Inferior parietal cortex (tissue), 1 donor: ENCODE measurements at regions not wholly inside any gene's neighbourhood (a gene's known extent, or its start where the extent isn't known, plus 50 kb on each side); places are given as distances from the start of the nearest gene placed in this dataset.
"Not testable (repeated sequence)": the region's sequence is repeated elsewhere in the genome, so short reads cannot be mapped to it uniquely, and the experiment has no call there.

ENCODE experiments used
- DNase-seq: peaks from one replicate; pipeline ENCODE4 v3.0.0-alpha.2; 2016; ENCODE audit errors: extremely low spot score

DNA sequence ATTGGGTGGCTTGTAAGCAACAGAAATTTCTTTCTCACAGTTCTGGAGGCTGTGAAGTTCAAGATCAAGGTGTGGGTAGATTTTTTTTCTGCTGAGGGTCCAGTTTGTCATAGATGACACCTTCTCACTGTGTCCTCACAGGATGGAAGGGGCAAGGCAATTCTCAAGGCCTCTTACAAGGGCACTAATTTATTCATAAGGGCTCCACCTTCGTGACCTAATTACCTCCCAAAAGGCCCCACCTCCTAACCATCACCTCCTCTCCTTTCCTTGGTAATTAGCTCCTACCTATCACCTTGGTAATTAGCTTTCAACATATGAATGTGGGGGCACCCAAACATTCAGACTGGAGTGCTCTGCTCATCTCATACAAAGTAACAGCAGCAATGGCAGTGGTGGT is 92.3 kb upstream of the CD44 start:
- DNase-seq = no peak

DNA sequence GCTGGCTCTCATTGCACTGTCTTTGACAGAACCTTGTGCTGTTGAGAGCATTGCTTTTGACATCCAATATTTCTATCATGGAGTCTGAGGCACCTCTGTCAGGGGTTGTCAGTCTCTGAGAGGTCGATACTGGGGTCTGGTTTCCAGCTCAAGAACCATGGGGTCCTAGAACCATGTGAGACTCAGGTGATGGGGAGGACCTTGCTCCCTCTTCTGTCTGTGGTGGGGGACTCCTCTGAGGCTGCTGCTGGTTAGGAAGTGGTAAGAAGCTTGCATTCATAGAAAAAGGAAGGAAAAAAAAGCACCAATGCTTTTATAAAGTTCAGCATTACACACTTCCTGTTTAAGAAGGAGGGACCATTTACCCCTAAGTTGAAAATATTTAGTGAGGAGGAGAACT is 91.8 kb upstream of the CD44 start:
- DNase-seq = no peak

DNA sequence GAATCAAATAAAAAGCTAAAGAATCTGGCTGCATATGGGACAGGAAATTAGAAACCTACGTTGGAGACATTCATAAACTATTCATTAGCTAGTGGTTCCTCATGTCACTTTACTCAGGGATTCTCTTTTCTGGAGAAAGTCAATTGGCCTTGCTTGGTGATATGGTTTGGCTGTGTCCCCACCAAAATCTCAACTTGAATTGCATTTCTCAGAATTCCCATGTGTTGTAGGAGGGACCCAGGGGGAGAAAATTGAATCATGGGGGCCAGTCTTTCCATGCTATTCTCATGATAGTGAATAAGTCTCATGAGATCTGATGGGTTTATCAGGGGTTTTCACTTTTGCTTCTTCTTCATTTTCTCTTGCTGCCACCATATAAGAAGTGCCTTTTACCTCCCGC is 91.2 kb upstream of the CD44 start:
- DNase-seq = no peak

DNA sequence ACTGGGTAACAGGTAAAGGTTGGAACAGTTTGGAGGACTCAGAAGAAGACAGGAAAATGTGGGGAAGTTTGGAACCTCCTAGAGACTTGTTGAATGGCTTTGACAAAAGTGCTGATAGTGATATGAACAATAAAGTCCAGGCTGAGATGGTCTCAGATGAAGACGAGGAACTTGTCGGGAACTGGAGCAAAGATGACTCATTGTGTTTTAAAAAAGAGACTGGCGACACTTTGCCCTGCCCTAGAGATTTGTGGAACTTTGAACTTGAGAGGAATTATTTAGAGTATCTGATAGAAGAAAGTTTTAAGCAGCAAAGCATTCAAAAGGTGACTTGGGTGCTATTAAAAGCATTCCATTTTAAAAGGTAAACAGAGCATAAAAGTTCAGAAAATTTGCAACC is 90.6 kb upstream of the CD44 start:
- not testable (repeated sequence) for DNase-seq

DNA sequence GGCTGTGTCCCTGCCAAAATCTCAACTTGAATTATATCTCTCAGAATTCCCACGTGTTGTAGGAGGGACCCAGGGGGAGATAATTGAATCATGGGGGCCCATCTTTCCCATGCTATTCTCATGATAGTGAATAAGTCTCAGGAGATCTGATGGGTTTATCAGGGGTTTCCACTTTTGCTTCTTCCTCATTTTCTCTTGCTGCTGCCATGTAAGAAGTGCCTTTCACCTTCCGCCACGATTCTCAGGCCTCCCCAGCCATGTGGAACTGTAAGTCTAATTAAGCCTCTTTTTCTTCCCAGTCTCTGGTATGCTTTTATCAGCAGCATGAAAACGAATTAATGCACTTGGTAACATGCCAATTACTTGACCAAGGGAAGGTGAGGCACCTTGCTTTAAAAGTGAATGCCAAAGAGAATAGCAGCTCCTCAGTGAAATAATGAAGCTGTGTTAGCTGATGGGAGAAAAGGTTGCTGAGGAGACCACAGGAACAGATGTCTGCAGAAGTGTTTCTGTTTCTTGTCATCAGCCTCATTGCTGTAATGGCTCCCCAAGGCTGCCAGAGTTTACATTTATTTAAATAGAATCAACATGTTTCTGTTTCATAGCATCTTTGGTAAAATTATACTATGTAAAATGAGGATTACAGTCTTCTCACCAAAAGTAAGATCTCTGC is 89.0 kb upstream of the CD44 start:
- no peak for DNase-seq

DNA sequence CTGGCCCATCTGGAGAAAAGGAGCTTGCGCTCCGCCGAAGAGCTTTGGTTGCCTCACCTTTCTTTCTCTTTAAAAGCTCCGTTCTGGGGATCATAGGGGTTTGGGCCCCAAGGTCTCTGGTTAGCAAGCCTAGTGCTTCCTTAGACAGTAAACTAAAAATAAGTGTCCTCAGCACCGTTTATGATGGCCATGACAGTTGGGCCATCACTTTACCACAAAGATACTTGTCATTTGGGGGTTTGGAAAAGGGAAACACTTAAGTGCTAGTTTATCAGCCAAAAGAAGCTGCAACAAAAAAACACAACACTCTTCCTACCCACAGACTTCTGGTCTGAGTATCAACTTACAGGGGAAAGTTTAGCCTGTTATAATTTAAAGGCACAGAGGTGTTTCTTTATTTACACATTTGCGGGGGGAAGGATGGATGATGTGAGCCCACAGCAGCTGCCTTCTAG is 88.4 kb upstream of the CD44 start:
- no peak for DNase-seq

DNA sequence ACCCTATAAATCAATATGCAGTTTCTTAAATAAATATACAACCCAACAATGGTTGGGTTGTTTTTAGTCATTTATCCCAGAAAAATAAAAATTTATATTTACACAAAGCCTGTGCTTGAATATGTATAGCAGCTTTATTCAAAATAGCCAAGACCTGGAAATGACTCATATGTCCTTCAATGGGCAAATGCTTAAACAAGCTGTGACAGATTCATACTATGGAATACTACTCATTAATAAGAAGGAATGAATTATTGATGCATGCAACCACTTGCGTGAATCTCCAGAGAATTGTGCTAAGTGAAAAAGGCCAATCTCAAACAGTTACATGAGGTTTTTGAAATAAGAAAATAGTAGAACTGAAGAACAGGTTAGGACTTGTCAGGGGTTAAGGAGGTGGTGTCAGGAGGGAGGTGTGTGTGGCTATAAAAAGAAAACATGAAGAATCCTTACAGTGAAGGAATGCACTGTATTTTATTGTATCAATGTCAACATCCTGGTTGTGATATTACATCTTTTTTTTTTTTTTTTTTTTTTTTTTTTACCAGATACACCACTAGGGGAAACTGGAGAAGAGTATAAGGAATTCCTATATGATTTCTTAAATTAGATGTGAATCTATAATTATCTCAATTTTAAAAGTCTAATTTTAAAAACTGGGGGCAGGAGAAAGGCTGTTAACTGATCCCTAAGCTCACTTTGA is 82.4 kb upstream of the CD44 start:
- DNase-seq = no peak

DNA sequence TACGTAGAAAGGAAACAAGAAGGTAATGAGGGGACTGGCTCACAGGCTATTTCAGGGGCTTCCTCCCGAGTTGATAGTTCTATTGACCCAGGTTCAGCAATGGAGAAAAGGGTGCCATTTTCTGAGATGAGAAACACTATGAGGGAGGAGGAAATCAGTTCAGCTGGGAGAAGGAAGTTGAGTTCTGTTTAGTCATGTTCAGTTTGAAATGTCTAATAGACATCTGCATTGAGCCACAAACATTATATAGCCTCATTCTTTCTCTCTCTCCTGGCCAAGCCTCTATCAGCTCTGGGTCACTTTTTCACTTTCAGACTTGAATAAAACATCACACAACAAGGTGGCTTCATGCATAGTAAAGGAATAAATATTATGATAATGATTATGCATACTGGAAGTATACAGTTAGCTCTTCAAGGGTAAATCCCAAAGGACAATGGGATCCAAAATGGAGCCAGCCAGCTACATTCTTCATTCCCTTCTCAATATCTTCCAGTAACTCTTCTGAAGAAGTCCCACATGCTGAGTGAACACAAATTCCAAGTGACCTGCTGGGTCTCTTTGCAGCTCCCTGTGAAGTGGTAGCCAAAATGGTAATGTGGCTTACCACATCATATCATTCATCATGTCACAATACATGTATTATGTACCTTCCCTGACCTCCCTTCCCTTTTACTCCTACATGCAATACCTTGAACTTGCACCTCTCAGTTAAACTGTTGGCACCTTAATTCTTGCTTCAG is 80.9 kb upstream of the CD44 start:
- no peak for DNase-seq

DNA sequence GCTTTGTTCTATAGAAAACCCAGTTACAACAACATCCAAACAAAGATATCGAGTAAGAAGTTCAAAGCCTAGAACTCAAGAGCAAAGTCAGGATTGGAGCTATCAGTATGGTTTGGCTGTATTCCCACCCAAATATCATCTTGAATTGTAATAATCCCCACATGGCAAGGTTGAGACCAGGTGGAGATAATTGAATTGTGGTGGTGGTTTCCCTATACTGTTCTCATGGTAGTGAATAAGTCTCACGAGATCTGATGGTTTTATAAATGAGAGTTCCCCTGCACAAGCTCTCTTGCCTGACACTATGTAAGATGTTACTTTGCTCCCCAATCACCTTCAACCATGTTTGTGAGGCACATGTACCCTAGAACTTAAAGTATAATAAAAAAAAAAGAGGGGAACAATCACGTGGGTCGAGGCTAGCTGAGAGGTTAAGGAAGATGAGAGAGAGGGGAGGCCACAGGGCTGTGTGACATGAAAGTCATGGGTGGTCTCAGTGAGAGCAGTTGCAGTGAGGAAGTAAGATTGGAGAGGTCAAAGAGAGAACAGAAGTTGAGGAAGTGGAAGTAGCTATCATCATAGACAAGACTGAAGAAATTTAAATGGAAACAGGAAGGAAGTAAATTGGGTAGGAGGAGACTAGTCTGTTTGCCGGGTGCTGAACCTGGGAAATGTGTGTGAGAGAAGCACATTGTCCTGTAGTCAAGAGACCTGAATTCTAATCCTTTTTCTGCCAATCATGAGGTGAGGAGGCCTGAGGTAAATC is 80.1 kb upstream of the CD44 start:
- no peak for DNase-seq

DNA sequence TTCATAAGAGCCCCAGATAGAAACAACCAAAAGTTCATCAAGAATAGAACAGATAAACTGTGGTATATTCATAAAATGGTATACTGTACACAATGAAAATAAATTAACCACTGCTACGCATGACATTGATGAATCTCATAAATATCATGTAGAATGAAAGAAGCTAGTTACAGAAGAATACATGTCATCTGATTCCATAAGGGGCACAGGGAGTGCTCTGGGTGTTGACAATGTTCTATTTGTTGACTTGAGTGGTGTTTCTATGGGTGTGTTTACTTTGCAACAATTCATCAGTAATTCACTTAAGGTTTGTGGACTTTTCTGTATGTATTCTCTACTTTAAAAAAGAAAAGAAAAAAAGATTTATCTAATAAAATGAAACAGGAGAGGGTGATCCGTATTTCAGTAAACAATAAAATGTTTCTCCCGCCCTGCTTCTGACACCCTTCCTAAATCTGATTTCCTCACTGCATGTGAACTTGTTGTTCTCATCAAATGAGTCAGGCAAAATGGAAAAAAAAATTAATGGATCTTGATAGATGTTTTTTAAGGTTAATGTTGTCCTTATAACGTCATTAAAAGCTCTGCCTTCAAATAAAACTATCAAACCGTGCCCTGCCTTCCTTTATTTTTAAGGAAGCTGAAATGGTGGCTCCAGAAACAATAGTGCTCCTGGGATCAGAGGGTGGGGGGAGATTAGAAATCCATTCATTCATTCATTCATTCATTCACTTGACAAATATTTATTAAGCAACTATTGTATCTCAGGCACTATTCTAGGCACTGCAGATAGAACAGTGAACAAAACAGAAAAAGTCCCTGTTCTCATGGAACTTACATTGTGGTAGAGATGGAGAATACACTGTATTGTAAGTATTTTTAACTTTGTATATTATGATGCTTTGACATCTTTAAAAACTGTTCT is 77.2 kb upstream of the CD44 start:
- no peak for DNase-seq

DNA sequence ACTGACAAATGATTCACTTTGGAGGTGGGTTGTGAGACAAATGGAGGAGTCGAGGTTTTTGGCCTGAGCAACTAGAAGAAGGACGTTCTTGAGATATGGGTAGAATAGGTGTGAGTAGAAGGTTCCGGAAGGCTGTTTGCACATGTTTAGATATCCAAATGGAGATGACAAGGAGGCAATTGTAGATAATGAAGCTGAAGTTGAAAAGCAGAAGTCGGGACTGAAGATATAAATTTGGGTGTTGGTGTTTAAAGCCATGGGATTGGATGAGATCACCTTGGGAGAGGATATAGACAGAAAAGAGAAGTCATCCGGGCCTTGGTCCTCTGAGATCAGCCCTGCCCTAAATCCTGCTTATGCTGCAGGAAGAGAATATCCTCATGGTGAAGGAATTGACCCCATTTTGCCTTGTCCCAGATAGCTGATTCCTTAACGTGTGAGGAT is 75.5 kb upstream of the CD44 start:
- DNase-seq = no peak

DNA sequence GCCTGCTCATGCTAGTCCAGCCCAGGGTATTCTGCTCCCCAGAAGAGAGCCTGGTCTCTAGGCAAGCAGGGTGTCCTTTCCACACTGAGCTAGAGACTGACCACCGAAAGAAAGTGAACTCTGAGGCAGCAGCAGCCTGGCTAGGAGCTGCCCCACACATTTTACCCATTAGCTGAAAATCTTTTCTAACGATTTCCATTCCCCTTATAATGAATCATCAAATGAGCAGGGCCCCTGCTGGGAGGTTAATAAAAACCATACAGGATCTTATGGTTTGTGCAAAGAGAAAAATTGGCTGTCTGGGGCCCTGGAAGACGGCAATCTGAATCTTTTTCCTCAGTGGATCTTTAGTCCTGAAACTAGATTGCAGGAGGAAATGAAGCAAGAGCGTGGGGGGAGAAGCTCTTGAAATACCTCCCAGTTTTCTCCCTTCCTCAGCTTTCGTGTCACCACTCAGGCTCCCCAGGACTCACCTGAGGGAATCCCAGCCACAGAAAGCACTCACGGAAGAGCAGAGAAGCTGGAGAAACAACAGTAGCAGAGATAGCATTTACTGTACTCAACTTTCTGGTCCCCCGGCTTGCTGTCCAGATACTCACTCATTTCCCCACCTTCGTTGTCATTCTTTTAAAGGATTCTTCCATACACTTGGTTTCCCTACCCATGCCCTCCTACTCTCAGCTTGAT is 74.7 kb upstream of the CD44 start:
- DNase-seq = no peak

DNA sequence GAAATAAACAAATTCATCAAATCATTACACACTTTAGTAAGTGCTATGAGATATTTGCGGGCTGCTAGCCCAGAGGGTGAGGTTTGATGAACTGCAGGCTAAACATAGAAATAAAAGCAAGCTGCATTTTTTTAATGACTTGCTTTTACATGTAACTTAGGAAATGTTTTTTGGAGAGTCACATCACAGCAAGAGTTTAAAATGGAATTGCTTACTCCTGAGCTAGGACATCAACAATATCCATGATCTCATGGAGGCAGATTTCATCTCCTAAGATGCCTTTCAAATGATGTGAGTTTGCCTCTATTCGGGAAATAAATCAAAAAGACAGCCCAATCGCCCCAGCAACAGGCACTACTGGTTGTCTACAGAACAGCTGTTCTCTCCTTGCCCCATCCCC is 73.4 kb upstream of the CD44 start:
- no peak for DNase-seq

DNA sequence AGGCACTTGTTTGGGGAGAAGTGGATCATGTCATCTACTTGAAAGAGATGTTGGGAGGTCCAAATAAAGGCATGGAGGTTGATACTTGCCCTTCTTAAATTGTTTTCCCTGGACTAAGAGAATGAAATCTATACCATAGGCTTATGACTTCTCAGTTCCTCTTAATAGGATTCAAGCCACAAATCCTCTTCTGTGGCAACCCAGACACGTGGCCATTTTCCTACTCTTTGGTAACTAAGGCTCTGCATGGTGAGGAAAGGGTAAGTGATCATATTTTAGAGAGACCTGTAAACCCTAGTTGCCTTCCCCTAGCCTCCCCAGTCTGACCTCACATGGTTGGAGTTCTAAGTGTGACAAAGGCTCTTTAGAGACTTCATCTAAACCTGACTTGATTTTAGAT is 72.9 kb upstream of the CD44 start:
- DNase-seq = no peak

DNA sequence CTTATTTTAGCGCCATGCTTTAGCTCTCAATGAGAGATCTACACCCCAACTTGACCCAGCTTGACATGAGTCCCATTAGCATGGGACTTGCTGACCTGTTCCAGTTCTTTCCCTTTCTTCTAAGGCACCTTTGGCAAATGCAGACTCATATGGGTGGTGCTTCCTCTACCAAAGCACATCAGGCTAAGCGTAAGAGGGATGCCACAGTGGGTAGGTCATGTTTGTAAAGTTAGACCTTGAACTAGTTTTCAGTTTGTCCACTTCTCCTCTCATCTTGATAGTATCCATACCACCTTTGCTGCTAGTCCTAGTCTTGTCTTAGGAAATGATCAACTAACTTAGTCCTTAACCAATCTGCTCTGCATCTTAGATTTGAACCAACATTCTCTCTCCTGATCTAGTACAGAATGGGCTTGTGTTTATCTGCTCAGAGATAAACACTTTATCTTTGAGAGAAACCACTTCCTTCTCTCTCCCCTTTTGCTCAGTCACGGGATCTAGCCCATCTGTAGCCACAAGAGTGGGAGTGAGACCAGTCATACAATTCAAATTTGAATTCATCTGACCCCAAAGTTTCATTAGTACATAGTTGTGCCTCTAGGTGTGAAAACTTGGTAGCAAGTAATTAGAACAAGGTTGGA is 72.1 kb upstream of the CD44 start:
- no peak for DNase-seq

DNA sequence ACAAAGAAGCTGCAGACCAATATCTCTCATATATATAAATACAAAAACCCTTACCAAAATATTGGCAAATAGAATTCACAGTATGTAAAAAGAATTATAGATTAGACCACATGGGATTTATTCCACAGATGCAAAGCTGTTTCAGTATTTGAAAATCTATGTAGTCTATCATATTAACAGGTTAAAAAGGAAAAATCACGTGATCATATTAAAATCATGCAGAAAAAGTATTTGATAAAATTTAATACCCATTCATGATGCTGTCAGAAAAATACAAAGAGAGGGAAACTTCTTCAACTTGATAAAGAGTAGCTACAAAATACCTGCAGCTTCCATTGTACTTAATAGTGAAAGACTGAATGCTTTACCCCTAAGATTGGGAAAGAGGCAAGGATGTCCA is 67.2 kb upstream of the CD44 start:
- DNase-seq = no peak

DNA sequence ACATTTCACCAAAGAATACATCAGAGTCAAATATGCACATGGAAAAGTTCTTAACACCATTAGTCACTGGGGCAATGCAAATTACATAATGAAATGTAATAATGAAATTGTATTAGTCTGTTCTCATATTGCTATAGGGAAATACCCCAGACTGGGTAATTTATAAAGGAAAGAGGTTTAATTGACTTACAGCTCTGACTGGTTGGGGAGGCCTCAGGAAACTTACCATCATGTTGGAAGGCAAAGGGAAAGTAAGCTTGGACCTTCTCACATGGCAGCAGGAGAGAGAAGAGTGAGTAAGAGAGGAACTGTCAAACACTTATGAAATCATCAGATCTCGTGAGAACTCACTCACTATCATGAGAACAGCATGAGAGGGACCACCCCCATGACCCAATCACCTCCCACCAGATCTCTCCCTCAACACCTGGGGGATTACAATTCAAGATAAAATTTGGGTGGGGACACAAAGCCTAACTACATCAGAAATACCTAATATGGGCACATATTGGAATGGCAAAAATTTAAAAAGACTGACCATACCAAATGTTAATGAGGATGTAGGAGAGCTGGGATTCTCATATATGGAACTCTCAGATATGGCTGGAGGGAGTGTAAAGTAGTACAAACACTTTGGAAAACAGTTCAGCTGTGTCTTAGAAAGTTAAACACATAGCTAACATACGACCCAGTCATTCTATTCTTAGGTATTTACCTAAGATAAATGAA is 65.1 kb upstream of the CD44 start:
- no peak for DNase-seq

DNA sequence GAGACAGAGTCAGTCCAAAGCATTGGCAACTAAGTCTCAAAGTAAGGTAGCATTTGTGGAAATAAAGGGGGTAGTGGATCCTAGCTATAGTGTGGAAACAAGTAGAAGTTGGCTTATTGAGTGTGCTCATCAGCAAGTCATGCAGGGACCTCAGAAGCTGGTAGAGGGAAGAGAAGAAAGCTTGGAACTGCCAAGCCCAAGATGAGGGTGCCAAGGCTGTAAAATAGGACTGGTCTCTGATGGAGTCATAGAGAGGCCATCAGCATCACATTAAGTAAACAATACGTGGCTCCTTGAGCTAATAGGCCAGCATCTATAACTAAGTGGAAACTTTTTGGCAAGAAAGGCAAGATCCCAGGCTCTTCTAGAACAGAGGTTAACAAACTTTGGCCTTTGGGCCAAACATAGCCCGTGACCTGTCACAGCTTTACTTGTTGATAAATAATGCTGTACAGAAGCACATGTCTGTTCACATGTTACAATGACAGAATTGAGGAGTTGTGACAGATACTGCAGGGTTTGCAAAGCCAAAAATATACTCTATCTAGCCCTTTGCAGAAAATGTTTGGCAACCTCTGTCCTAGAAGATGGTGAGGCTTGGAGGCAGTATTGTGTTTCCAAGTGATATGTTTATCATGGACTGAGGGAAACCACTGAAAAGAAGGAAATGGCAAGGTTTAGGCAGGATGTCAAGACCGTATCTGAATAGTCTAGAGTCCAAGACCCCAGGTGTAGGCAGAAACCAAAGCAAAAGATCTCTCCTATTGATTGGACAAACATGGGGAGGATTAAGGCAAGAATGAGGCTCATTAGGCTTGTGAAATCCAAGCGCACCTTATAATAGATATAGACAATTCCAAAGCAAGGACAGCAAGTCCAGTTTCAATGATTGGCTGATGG is 62.5 kb upstream of the CD44 start:
- no peak for DNase-seq
